Endothelial cell (in vitro differentiated cells): ENCODE measurements at regions not wholly inside any gene's neighbourhood (a gene's known extent, or its start where the extent isn't known, plus 50 kb on each side); places are given as distances from the start of the nearest gene placed in this dataset.

Experiments used
- DNase-seq: peaks from one replicate; pipeline ENCODE4 v3.0.0; 2021; ENCODE audit warnings: low spot score
- H3K27ac Mint-ChIP-seq: one replicate; pipeline ENCODE4 v1.8.0; 2021; ENCODE audit warnings: mixed read lengths, inconsistent platforms; ENCODE audit not compliant: unreplicated experiment
- H3K27me3 Mint-ChIP-seq: one replicate; pipeline ENCODE4 v1.8.0; 2021; ENCODE audit warnings: mild to moderate bottlenecking, moderate library complexity, mixed read lengths, inconsistent platforms; ENCODE audit not compliant: unreplicated experiment
- H3K36me3 Mint-ChIP-seq: one replicate; pipeline ENCODE4 v1.8.0; 2021; ENCODE audit warnings: mild to moderate bottlenecking, low read depth, mixed read lengths, inconsistent platforms; ENCODE audit not compliant: unreplicated experiment
- H3K4me1 Mint-ChIP-seq: one replicate; pipeline ENCODE4 v1.8.0; 2021; ENCODE audit warnings: mild to moderate bottlenecking, mixed read lengths, inconsistent platforms; ENCODE audit not compliant: unreplicated experiment
- H3K4me3 Mint-ChIP-seq: one replicate; pipeline ENCODE4 v1.8.0; 2021; ENCODE audit warnings: mild to moderate bottlenecking, mixed read lengths, inconsistent platforms; ENCODE audit not compliant: unreplicated experiment
- H3K9me3 Mint-ChIP-seq: one replicate; pipeline ENCODE4 v1.8.0; 2021; ENCODE audit warnings: mixed read lengths, inconsistent platforms; ENCODE audit not compliant: unreplicated experiment
- TF ChIP-seq, protein P1 (sequence below): fragments of 200-600 bp; sonication (generic); IDR thresholded peaks from one replicate; pipeline ENCODE4 v1.5.0; 2021; ENCODE audit warnings: antibody characterized with exemption; ENCODE audit not compliant: unreplicated experiment

DNA sequence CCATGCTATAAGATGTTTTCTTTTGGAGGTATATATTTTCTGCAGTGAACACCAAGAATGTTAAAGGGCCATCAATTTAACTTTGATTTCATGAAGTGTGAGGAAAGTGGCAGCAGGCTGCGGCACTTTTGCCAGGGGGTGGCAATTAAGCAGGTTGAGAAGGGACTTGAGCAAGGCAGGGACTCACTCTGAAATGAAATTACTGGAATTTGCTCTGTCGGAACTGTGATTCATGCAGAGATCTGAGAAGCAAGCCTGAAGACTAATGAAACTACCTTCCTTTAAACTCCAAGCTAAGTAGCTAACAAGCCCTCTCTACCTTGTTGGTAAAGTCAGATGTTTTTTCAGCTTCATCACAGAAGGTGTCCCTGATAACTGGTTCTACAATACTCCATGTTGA lies 441.6 kb downstream of the SIPA1L2 start:
- TF ChIP-seq, protein P1, sequence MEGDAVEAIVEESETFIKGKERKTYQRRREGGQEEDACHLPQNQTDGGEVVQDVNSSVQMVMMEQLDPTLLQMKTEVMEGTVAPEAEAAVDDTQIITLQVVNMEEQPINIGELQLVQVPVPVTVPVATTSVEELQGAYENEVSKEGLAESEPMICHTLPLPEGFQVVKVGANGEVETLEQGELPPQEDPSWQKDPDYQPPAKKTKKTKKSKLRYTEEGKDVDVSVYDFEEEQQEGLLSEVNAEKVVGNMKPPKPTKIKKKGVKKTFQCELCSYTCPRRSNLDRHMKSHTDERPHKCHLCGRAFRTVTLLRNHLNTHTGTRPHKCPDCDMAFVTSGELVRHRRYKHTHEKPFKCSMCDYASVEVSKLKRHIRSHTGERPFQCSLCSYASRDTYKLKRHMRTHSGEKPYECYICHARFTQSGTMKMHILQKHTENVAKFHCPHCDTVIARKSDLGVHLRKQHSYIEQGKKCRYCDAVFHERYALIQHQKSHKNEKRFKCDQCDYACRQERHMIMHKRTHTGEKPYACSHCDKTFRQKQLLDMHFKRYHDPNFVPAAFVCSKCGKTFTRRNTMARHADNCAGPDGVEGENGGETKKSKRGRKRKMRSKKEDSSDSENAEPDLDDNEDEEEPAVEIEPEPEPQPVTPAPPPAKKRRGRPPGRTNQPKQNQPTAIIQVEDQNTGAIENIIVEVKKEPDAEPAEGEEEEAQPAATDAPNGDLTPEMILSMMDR: no peak

DNA sequence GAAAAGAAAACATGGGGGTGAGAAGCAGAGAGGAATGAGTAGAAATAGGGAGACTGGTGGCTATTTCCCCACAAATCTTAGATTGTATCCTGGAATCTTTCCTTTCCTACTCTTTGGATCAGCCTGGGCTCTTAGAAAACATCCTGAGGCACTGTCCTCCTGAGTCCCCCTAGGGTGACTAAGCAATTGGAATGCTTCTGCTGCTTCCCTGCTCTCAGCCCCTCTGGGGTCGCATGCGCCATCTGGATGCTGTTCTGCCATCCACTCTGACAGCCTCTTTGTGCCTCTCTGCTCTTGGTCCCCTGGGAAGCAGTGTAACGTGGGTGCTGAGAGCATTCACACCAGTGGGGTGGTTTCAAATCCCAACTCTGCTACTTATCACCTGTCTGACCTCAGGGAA lies 443.0 kb downstream of the SIPA1L2 start:
- TF ChIP-seq, protein P1: no peak

More for the DNA sequence above, 441.6 kb downstream of the SIPA1L2 start:
- H3K4me3 Mint-ChIP-seq: no peak overlapping the region
- H3K27me3 Mint-ChIP-seq: peaks cover 3% of the 10 kb centered on the region
- H3K36me3 Mint-ChIP-seq: no peaks in the 10 kb centered on the region
- H3K4me1 Mint-ChIP-seq: peaks cover 3% of the 10 kb centered on the region
- H3K9me3 Mint-ChIP-seq: no peaks in the 10 kb centered on the region
- no peak overlapping the region for H3K27ac Mint-ChIP-seq
- no peak for DNase-seq

DNA sequence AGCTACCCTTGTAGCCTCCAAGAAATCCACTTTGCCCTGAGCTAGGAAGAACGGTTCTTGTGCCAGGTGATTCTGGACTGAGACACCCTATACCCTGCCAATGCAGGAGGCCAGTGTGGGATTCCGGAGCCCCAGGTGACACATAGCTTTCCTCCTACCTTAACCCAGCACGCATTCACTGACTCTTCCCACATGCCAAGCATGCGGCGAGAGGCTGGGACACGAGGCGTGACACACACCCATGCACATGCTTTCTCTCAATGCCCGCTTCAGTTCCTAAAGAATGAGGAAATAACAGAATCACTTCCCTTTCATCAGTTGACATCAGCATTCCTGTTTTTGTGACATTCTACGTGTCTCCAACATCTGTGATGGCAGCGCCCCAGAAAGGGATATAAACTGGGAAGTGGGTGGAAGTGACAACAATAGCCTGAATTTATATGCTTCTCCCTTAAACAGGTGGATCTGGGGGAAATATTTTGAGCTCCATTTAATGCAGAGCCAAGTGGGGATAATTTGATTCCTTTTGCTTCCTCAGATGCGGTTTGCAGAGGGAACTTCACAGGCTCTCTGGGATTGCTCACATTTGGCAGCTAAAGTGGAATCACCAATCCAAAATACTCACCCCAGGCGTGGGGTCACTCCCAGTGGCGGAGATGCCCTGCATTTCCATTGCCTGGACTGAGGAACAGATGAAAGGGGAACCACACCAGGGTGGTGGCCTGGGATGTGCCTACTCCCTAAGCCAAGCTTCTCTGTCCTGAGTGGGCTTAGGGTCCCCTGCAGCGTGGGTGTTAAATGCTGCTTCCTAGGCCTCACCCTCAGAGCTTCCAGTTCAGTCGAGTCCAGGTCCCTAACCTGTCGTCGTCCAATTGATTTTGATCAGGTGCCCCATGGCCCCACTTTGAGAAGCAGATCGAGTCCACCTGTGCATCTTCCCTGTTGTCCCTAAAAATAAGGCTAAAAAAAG lies 445.1 kb downstream of the SIPA1L2 start:
- H3K4me1 Mint-ChIP-seq: peaks cover 12% of the 10 kb centered on the region
- peaks cover 3% of the 10 kb centered on the region for H3K36me3 Mint-ChIP-seq
- peaks cover 4% of the 10 kb centered on the region for H3K27me3 Mint-ChIP-seq
- no peaks in the 10 kb centered on the region for H3K9me3 Mint-ChIP-seq
- no peak overlapping the region for H3K4me3 Mint-ChIP-seq
- no peak for DNase-seq
- H3K27ac Mint-ChIP-seq: no peak overlapping the region
- TF ChIP-seq, protein P1: no peak

More for the DNA sequence above, 443.0 kb downstream of the SIPA1L2 start:
- H3K27ac Mint-ChIP-seq: no peak overlapping the region
- H3K36me3 Mint-ChIP-seq: no peaks in the 10 kb centered on the region
- no peaks in the 10 kb centered on the region for H3K4me1 Mint-ChIP-seq
- peaks cover 3% of the 10 kb centered on the region for H3K27me3 Mint-ChIP-seq
- H3K4me3 Mint-ChIP-seq: no peak overlapping the region
- H3K9me3 Mint-ChIP-seq: no peaks in the 10 kb centered on the region
- no peak for DNase-seq

DNA sequence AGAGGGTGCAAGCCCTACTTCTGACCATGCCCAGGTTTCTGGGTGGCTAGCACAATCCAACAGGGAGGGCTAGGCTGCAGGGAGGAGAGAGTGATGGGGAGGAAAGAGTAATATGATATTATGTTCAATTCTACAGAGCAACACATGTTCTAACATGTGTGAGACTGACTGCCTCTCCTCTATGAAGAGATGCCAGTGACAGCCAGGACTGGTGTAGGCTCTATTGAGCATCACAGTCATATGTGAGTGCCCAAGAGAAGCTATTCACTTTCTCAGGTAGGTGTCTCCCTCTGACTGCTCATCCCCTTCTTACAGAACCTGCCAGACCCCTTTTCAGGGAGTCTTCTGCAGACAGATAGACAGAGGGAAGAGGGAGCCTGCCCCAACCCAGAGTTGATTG lies 446.1 kb downstream of the SIPA1L2 start:
- Mint-ChIP-seq H3K36me3 (peaks cover 3% of the 10 kb centered on the region), H3K4me3 (no peak overlapping the region)

More for the DNA sequence above, 446.1 kb downstream of the SIPA1L2 start:
- H3K4me1 Mint-ChIP-seq: peaks cover 15% of the 10 kb centered on the region
- no peaks in the 10 kb centered on the region for H3K9me3 Mint-ChIP-seq
- no peak for DNase-seq
- peaks cover 1% of the 10 kb centered on the region for H3K27me3 Mint-ChIP-seq
- TF ChIP-seq, protein P1: no peak
- no peak overlapping the region for H3K27ac Mint-ChIP-seq
